GM21381 (cell line): ENCODE measurements at regions not wholly inside any gene's neighbourhood (a gene's known extent, or its start where the extent isn't known, plus 50 kb on each side); places are given as distances from the start of the nearest gene placed in this dataset.

Source experiments
- ATAC-seq: cut with Tn5 transposase; IDR thresholded peaks from one replicate; pipeline ENCODE4 v1.9.1; 2021; ENCODE audit warnings: mild to moderate bottlenecking, moderate library complexity; ENCODE audit not compliant: unreplicated experiment

- ATAC-seq: no peak
These were observed 443.7 kb downstream of the GLRX3 start for GRCh38 chr10:130579913-130580312.

- ATAC-seq: no peak
These were observed 444.8 kb downstream of the GLRX3 start for GRCh38 chr10:130580975-130581374.

GRCh38 chr10:130587718-130588117 lies 451.5 kb downstream of the GLRX3 start:
- ATAC-seq: no peak

GRCh38 chr10:130606001-130606405 lies 469.8 kb downstream of the GLRX3 start:
- ATAC-seq: no peak

- ATAC-seq: no peak
These were observed 471.2 kb downstream of the GLRX3 start for GRCh38 chr10:130607366-130607765.

GRCh38 chr10:130611239-130611638 lies 475.0 kb downstream of the GLRX3 start:
- ATAC-seq: no peak

- no peak for ATAC-seq
These were observed 479.3 kb downstream of the GLRX3 start for GRCh38 chr10:130615457-130615856.

GRCh38 chr10:130617985-130618384 lies 481.8 kb downstream of the GLRX3 start:
- no peak for ATAC-seq

GRCh38 chr10:130618647-130619046 lies 482.5 kb downstream of the GLRX3 start:
- ATAC-seq: no peak

- no peak for ATAC-seq
These were observed 485.1 kb downstream of the GLRX3 start for GRCh38 chr10:130621231-130621775.

GRCh38 chr10:130623680-130624267 lies 487.6 kb downstream of the GLRX3 start:
- no peak for ATAC-seq

GRCh38 chr10:130627346-130628045 lies 491.3 kb downstream of the GLRX3 start:
- ATAC-seq: no peak

- ATAC-seq: no peak
These were observed 493.9 kb downstream of the GLRX3 start for GRCh38 chr10:130630135-130630534.

- no peak for ATAC-seq
These were observed 495.2 kb downstream of the GLRX3 start for GRCh38 chr10:130631142-130632096.

- ATAC-seq: no peak
These were observed 498.6 kb downstream of the GLRX3 start for GRCh38 chr10:130634816-130635215.

GRCh38 chr10:130635528-130635927 lies 499.3 kb downstream of the GLRX3 start:
- no peak for ATAC-seq

- no peak for ATAC-seq
These were observed 500.2 kb downstream of the GLRX3 start for GRCh38 chr10:130636313-130636930.

GRCh38 chr10:130637089-130637676 lies 501.0 kb downstream of the GLRX3 start:
- ATAC-seq: no peak

GRCh38 chr10:130638991-130639390 lies 502.8 kb downstream of the GLRX3 start:
- ATAC-seq: no peak

GRCh38 chr10:130642926-130643325 lies 506.7 kb downstream of the GLRX3 start:
- ATAC-seq: no peak
